ENCODE measurements at regions not wholly inside any gene's neighbourhood (a gene's known extent, or its start where the extent isn't known, plus 50 kb on each side); places are given as distances from the start of the nearest gene placed in this dataset.

DNA sequence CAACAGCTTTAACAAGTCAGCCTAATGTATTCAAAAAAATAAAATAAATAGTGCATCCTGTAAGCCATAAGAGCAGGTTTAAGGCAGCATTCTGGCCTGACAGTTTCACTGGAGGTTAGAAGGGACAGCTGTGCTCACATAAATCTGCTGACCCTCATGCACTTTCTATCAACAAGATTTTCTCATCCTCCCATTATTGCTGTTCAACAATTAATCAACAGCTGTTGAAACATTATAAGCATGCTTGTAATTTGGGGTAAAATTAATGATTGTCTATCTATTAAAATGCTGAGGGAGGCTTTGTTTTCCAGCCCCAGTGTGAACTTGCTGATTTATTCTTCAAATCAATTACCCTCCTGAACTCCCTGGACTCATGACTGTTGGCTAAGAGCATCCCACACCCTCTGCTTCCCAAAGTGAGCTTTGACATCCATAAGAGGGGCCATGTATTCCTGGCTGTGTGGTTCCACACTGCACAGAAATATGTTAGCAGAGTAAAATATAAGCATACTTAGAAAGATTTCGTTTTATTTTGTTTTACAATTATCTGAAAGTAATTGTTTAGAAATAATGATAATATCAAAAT is 492.4 kb downstream of the EFNB2 start:
- Histone ChIP-seq H3K4me2 (ENCODE audit: low read length) (no peak overlapping the region), H4K20me1 (ENCODE audit: insufficient read depth) (no peaks in the 10 kb centered on the region), H3K9ac (ENCODE audit: low read length) (no peak overlapping the region), H3K9me3 (ENCODE audit: control insufficient read depth in 1 of 2, insufficient read depth in 1 of 2, low read depth in 1 of 2, low read length in 2 of 2) (no peaks in the 10 kb centered on the region), H3K79me2 (ENCODE audit: insufficient read depth, low read length) (no peaks in the 10 kb centered on the region), H3K27me3 (ENCODE audit: insufficient read depth, low read length) (no peaks in the 10 kb centered on the region), H3K4me3 (replicated peaks in 1 of 2; ENCODE audit: low read depth in 1 of 2, low read length in 2 of 2) (no peak overlapping the region), H2AFZ (ENCODE audit: low read depth, low read length, poor library complexity, severe bottlenecking) (no peak overlapping the region), H3K27ac (ENCODE audit: low read depth, low read length) (no peak overlapping the region), H3K4me1 (ENCODE audit: control insufficient read depth in 1 of 2, insufficient read depth in 2 of 2, low read length in 2 of 2) (peaks cover 11 to 15% of the 10 kb centered on the region in 2 experiments; a peak in 3 of 4 replicates), H3K36me3 (ENCODE audit: control insufficient read depth in 1 of 2, insufficient read depth in 2 of 2, low read length in 2 of 2) (no peaks in the 10 kb centered on the region), H3K9me2 (ENCODE audit: insufficient read depth) (no peaks in the 10 kb centered on the region)
- no peak for DNase-seq (ENCODE audit: low read depth, low spot score)
- BruUV-seq (replicated peaks), result no TSS peak
- ChIA-PET POLR2A (no interaction called here), RAD21 (ENCODE audit: low non-redundant PET in 1 of 2, low total read pairs in 2 of 2, uncharacterized antibody in 2 of 2, unreplicated experiment in 2 of 2) (no interaction called here), CTCF (no interaction called here)
- no peak for ATAC-seq
- TF ChIP-seq EGR1 (IDR thresholded peaks at IDR 0.05; ENCODE audit: low read depth) (no peak), CBX3 (IDR thresholded peaks at IDR 0.05; ENCODE audit: low read depth) (no peak), RAD21 (IDR thresholded peaks at IDR 0.05; ENCODE audit: low read depth) (no peak), ZNF274 (IDR thresholded peaks at IDR 0.05; ENCODE audit: low read depth, low read length) (no peak), EZH2 (IDR thresholded peaks at IDR 0.05) (no peak), TCF7L2 (IDR thresholded peaks at IDR 0.05; ENCODE audit: borderline replicate concordance, extremely low read depth, insufficient read depth, insufficient read length) (no peak)
- intact Hi-C loops (cut with micrococcal nuclease), result no loop called here

DNA sequence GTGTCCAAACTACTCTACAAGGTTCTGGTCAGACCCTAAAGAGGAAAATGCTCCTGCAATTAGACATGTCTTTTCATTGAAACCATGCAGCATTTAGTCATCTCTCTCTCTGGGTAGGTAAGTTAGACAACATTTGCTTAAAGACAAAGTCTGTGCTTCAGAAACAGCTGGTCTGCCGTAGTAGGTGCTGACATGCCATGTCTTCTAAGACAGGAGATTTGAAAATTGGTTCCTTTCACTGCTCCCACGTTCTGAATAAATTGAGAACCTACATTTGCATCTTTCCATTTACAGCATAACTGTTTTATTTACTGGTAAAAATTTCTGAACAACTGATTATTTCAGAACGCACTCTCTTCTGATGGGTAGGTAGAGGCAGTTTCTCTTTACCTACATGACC is 494.0 kb downstream of the EFNB2 start:
- no peaks in the 10 kb centered on the region for H3K36me3 ChIP-seq (ENCODE audit: control insufficient read depth in 1 of 2, insufficient read depth in 2 of 2, low read length in 2 of 2)
- ChIA-PET CTCF (no interaction called here), POLR2A (no interaction called here), RAD21 (ENCODE audit: low non-redundant PET in 1 of 2, low total read pairs in 2 of 2, uncharacterized antibody in 2 of 2, unreplicated experiment in 2 of 2) (no interaction called here)
- BruUV-seq (replicated peaks), result no TSS peak
- H3K4me2 ChIP-seq (ENCODE audit: low read length), result no peak overlapping the region
- no peak overlapping the region for H2AFZ ChIP-seq (ENCODE audit: low read depth, low read length, poor library complexity, severe bottlenecking)
- no peak overlapping the region for H3K4me3 ChIP-seq (replicated peaks in 1 of 2; ENCODE audit: low read depth in 1 of 2, low read length in 2 of 2)
- TF ChIP-seq YY1 (IDR thresholded peaks at IDR 0.05; ENCODE audit: extremely low read depth, insufficient replicate concordance, low read depth, low read length), result no peak
- no peak for DNase-seq (ENCODE audit: low read depth, low spot score)
- no peaks in the 10 kb centered on the region for H3K9me3 ChIP-seq (ENCODE audit: control insufficient read depth in 1 of 2, insufficient read depth in 1 of 2, low read depth in 1 of 2, low read length in 2 of 2)
- no peak overlapping the region for H3K27ac ChIP-seq (ENCODE audit: low read depth, low read length)
- no peaks in the 10 kb centered on the region for H3K27me3 ChIP-seq (ENCODE audit: insufficient read depth, low read length)
- no peak for ATAC-seq
- no peaks in the 10 kb centered on the region for H4K20me1 ChIP-seq (ENCODE audit: insufficient read depth)
- intact Hi-C loops (cut with micrococcal nuclease), result no loop called here
- no peak overlapping the region for H3K9ac ChIP-seq (ENCODE audit: low read length)
- H3K9me2 ChIP-seq (ENCODE audit: insufficient read depth), result no peaks in the 10 kb centered on the region
- H3K4me1 ChIP-seq (ENCODE audit: control insufficient read depth in 1 of 2, insufficient read depth in 2 of 2, low read length in 2 of 2), result peaks cover 14 to 25% of the 10 kb centered on the region in 2 experiments; a peak in 3 of 4 replicates
- no peaks in the 10 kb centered on the region for H3K79me2 ChIP-seq (ENCODE audit: insufficient read depth, low read length)

Data from HCT116 (cell line).